Peyer's patch (tissue), 4 donors: ENCODE measurements at regions not wholly inside any gene's neighbourhood (a gene's known extent, or its start where the extent isn't known, plus 50 kb on each side); places are given as distances from the start of the nearest gene placed in this dataset.

Experiments used
- POLR2A ChIP-seq, 2 donors: fragments of 450-650 bp; IDR thresholded peaks; one replicate each; pipeline ENCODE4 v1.5.1; 2017; ENCODE audit warnings: antibody characterized with exemption in 2 of 2, mild to moderate bottlenecking in 2 of 2, moderate library complexity in 2 of 2
- TF ChIP-seq, protein P1 (sequence below), 6 experiments: fragments of 450-650 bp in 4 of 6; fragments of 200-600 bp in 2 of 6; sonication (generic) in 1 of 6; IDR thresholded peaks; one replicate each; pipeline ENCODE4 v1.5.1; 2017 to 2019; ENCODE audit warnings: antibody characterized with exemption in 6 of 6, mild to moderate bottlenecking in 3 of 6, moderate library complexity in 1 of 6

DNA sequence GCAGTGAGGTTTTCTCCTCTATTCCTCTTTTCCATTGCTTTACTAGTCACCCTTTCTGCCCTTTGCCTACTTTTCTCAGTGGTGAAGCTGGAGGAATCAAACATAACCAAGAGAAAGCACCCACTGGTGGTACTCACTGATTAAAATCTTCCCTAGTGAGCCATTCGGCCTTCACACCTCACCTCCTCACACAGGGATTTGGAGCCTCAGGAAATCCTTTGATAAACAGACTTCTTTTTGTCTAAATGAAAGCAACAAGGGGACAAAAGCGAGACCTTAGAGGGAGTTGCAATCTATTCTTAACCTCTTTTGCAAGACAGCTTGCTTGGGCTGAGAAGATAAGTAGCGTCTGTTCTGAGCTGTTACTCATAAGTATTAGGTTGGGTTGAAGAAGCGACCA lies 572.6 kb downstream of the ZNF674 start:
- TF ChIP-seq, protein P1, sequence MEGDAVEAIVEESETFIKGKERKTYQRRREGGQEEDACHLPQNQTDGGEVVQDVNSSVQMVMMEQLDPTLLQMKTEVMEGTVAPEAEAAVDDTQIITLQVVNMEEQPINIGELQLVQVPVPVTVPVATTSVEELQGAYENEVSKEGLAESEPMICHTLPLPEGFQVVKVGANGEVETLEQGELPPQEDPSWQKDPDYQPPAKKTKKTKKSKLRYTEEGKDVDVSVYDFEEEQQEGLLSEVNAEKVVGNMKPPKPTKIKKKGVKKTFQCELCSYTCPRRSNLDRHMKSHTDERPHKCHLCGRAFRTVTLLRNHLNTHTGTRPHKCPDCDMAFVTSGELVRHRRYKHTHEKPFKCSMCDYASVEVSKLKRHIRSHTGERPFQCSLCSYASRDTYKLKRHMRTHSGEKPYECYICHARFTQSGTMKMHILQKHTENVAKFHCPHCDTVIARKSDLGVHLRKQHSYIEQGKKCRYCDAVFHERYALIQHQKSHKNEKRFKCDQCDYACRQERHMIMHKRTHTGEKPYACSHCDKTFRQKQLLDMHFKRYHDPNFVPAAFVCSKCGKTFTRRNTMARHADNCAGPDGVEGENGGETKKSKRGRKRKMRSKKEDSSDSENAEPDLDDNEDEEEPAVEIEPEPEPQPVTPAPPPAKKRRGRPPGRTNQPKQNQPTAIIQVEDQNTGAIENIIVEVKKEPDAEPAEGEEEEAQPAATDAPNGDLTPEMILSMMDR (IDR thresholded peaks at IDR 0.05) = no peak
- TF ChIP-seq POLR2A (IDR thresholded peaks at IDR 0.05) = no peak
